Vagina (tissue), 2 donors: ENCODE measurements at regions not wholly inside any gene's neighbourhood (a gene's known extent, or its start where the extent isn't known, plus 50 kb on each side); places are given as distances from the start of the nearest gene placed in this dataset.

Source experiments
- POLR2A ChIP-seq, 2 donors: fragments of 450-650 bp; IDR thresholded peaks; one replicate each; pipeline ENCODE4 v1.6.1; 2017; ENCODE audit warnings: antibody characterized with exemption in 2 of 2, mild to moderate bottlenecking in 2 of 2, moderate library complexity in 2 of 2
- POLR2AphosphoS5 ChIP-seq, 2 donors: sonication (generic); formaldehyde crosslinking; IDR thresholded peaks; one replicate each; pipeline ENCODE4 v1.9.0; 2017; ENCODE audit warnings: antibody characterized with exemption in 2 of 2, mild to moderate bottlenecking in 2 of 2, low read depth in 1 of 2; ENCODE audit not compliant: insufficient read depth in 1 of 2
- TF ChIP-seq, protein P1 (sequence below), 3 experiments: fragments of 450-650 bp in 2 of 3; fragments of 200-600 bp in 1 of 3; sonication (generic) in 1 of 3; IDR thresholded peaks; one replicate each; pipeline ENCODE4 v1.5.1; 2017 to 2019; ENCODE audit warnings: antibody characterized with exemption in 3 of 3, mild to moderate bottlenecking in 2 of 3, moderate library complexity in 2 of 3

DNA sequence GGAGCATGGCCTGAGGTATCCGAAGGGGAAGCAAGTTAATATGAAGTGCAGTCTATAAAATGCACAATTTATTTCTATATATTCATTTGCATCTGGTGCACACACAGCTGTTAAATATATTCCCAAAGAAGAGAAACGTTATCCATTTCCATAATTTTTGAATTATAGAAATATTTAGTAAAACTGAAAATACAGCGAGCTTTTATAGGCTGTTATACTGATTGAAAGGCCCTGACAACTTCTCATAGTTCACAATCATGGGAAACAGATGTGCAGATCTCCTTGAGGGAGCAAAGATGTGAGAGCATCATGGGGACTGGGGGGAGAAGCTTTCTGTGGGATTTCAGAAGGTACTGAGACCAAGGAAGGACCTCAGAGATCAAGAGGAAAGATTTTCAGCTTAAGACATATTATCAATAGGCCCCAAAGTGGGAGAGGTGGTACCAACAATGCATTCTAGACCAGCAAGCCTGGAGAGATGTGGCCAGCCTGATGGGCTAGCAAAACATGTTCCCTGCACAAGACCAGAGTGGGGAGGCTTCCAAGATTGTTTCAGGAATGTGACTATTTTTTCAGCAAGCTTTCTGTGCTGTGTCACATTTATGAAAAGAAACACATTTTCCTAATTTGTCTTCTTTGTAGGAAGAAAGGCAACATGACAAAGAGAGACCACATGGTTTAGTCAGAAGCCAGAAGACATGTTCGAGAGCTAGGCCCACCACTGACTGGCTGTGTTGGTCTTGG, 256.0 kb upstream of the SFRP2 start:
- TF ChIP-seq, protein P1, sequence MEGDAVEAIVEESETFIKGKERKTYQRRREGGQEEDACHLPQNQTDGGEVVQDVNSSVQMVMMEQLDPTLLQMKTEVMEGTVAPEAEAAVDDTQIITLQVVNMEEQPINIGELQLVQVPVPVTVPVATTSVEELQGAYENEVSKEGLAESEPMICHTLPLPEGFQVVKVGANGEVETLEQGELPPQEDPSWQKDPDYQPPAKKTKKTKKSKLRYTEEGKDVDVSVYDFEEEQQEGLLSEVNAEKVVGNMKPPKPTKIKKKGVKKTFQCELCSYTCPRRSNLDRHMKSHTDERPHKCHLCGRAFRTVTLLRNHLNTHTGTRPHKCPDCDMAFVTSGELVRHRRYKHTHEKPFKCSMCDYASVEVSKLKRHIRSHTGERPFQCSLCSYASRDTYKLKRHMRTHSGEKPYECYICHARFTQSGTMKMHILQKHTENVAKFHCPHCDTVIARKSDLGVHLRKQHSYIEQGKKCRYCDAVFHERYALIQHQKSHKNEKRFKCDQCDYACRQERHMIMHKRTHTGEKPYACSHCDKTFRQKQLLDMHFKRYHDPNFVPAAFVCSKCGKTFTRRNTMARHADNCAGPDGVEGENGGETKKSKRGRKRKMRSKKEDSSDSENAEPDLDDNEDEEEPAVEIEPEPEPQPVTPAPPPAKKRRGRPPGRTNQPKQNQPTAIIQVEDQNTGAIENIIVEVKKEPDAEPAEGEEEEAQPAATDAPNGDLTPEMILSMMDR (IDR thresholded peaks at IDR 0.05): no peak
- TF ChIP-seq POLR2A (IDR thresholded peaks at IDR 0.05) (no peak), POLR2AphosphoS5 (IDR thresholded peaks at IDR 0.05; ENCODE audit: insufficient read depth in 1 of 2, low read depth in 1 of 2) (no peak)
